AG09309 (cell line): ENCODE measurements at regions not wholly inside any gene's neighbourhood (a gene's known extent, or its start where the extent isn't known, plus 50 kb on each side); places are given as distances from the start of the nearest gene placed in this dataset.

Source experiments
- DNase-seq: peaks from one replicate; pipeline ENCODE4 v3.0.0-alpha.2; 2010; ENCODE audit warnings: low read depth
- H3K4me3 ChIP-seq: 2 replicates; pipeline ENCODE4 v1.5.1; 2011; ENCODE audit warnings: mild to moderate bottlenecking, low read depth, low read length, moderate library complexity; ENCODE audit not compliant: control insufficient read depth
- CTCF ChIP-seq: IDR thresholded peaks from 2 replicates; pipeline ENCODE4 v1.5.1; 2011; ENCODE audit warnings: mild to moderate bottlenecking, low read depth, low read length, inconsistent platforms; ENCODE audit not compliant: insufficient read depth, control insufficient read depth; ENCODE audit errors: missing control alignments

GRCh38 chr7:31416381-31416870 is 75.9 kb upstream of the NEUROD6 start:
- H3K4me3 ChIP-seq: no peak overlapping the region
- no peak for DNase-seq
- TF ChIP-seq CTCF: no peak

GRCh38 chr7:31418928-31419327 is 78.4 kb upstream of the NEUROD6 start:
- H3K4me3 ChIP-seq: no peak overlapping the region
- TF ChIP-seq CTCF: no peak
- DNase-seq: no peak

- no peak overlapping the region for H3K4me3 ChIP-seq
- no peak for DNase-seq
- no peak for TF ChIP-seq CTCF
These were observed 79.1 kb upstream of the NEUROD6 start for GRCh38 chr7:31419505-31420055.

- TF ChIP-seq CTCF: no peak
- H3K4me3 ChIP-seq: no peak overlapping the region
- DNase-seq: no peak
These were observed 80.4 kb upstream of the NEUROD6 start for GRCh38 chr7:31420948-31421347.

- TF ChIP-seq CTCF: no peak
- no peak for DNase-seq
- H3K4me3 ChIP-seq: no peak overlapping the region
These were observed 81.1 kb upstream of the NEUROD6 start for GRCh38 chr7:31421607-31422006.

- no peak for TF ChIP-seq CTCF
- no peak for DNase-seq
- no peak overlapping the region for H3K4me3 ChIP-seq
These were observed 83.5 kb upstream of the NEUROD6 start for GRCh38 chr7:31423994-31424393.

- TF ChIP-seq CTCF: no peak
- no peak overlapping the region for H3K4me3 ChIP-seq
- DNase-seq: no peak
These were observed 81.7 kb upstream of the ITPRID1 start for GRCh38 chr7:31432176-31432575.
